SK-N-SH (cell line): ENCODE measurements at regions not wholly inside any gene's neighbourhood (a gene's known extent, or its start where the extent isn't known, plus 50 kb on each side); places are given as distances from the start of the nearest gene placed in this dataset.

ENCODE experiments used
- CTCF ChIA-PET: fragments of 300-600, 350-600 bp; formaldehyde crosslinking; extraction: SDS; loops from one replicate; lab custom pipeline; 2021; lab: Yijun Ruan, JAX
- POLR2A ChIA-PET: fragments of 350-600 bp; sonication (Branson Sonifier 250); formaldehyde crosslinking; extraction: SDS; loops from one replicate; lab custom pipeline; 2020; ENCODE audit warnings: antibody characterized with exemption, inconsistent platforms; lab: Yijun Ruan, JAX
- DNase-seq: peaks from one replicate; pipeline ENCODE4 v3.0.0; 2012
- H2AFZ ChIP-seq: fragments of 200-600 bp; sonication (generic); 2 replicates; pipeline ENCODE4 v1.8.1; 2016; ENCODE audit warnings: antibody characterized with exemption, mild to moderate bottlenecking, low read depth
- H3F3A ChIP-seq: fragments of 200-600 bp; sonication (generic); replicated peaks from 2 replicates; pipeline ENCODE3; 2016; ENCODE audit warnings: antibody characterized with exemption, mild to moderate bottlenecking; ENCODE audit not compliant: insufficient read depth
- H3K27ac ChIP-seq, 2 experiments: fragments of 200-500 bp in 1 of 2; fragments of 200-600 bp in 1 of 2; sonication (Bioruptor generic) in 1 of 2; sonication (generic), shearing (Covaris generic) in 1 of 2; 2 replicates each; pipeline versions ENCODE4 v1.5.1 to v1.6.1; 2014 to 2016; ENCODE audit warnings: low read depth in 2 of 2, inconsistent platforms in 1 of 2, low read length in 1 of 2, mild to moderate bottlenecking in 1 of 2, mixed read lengths in 1 of 2
- H3K27me3 ChIP-seq: fragments of 200-600 bp; sonication (generic), shearing (Covaris generic); 2 replicates; pipeline ENCODE4 v1.6.1; 2016; ENCODE audit warnings: mixed run types; ENCODE audit not compliant: insufficient read depth
- H3K36me3 ChIP-seq, 2 experiments: fragments of 200-500 bp in 1 of 2; fragments of 200-600 bp in 1 of 2; sonication (Bioruptor generic) in 1 of 2; sonication (generic) in 1 of 2; replicated peaks in 1 of 2; 2 replicates each; pipeline versions ENCODE3 to v1.5.1; 2014 to 2016; ENCODE audit warnings: low read length in 1 of 2, mild to moderate bottlenecking in 1 of 2; ENCODE audit not compliant: insufficient read depth in 2 of 2, control insufficient read depth in 1 of 2
- H3K4me1 ChIP-seq, 2 experiments: fragments of 200-500 bp in 1 of 2; fragments of 200-600 bp in 1 of 2; sonication (Bioruptor generic) in 1 of 2; sonication (generic), shearing (Covaris generic) in 1 of 2; 2 replicates each; pipeline versions ENCODE4 v1.5.1 to v1.6.1; 2014 to 2016; ENCODE audit warnings: low read depth in 1 of 2, low read length in 1 of 2, mixed run types in 1 of 2; ENCODE audit not compliant: insufficient read depth in 2 of 2, control insufficient read depth in 1 of 2
- H3K4me2 ChIP-seq: fragments of 200-600 bp; sonication (generic), shearing (Covaris generic); 2 replicates; pipeline ENCODE4 v1.6.1; 2017; ENCODE audit warnings: mixed run types
- H3K4me3 ChIP-seq, 2 experiments: fragments of 200-500 bp in 1 of 2; fragments of 200-600 bp in 1 of 2; sonication (Bioruptor generic) in 1 of 2; sonication (generic), shearing (Covaris generic) in 1 of 2; 2 replicates each; pipeline versions ENCODE4 v1.5.1 to v1.8.1; 2014 to 2016; ENCODE audit warnings: low read depth in 2 of 2, inconsistent platforms in 1 of 2, low read length in 1 of 2, mild to moderate bottlenecking in 1 of 2, mixed read lengths in 1 of 2, moderate library complexity in 1 of 2
- H3K79me2 ChIP-seq: fragments of 200-600 bp; sonication (generic); 2 replicates; pipeline ENCODE4 v1.8.1; 2017; ENCODE audit warnings: mild to moderate bottlenecking; ENCODE audit not compliant: insufficient read depth
- H3K9ac ChIP-seq: fragments of 200-600 bp; sonication (generic); 2 replicates; pipeline ENCODE4 v1.6.1; 2017; ENCODE audit warnings: mixed run types
- H3K9me2 ChIP-seq: fragments of 200-600 bp; sonication (generic); 2 replicates; pipeline ENCODE4 v1.6.1; 2017; ENCODE audit warnings: mixed run types
- H3K9me3 ChIP-seq: fragments of 200-600 bp; sonication (generic); 2 replicates; pipeline ENCODE4 v1.6.1; 2017; ENCODE audit warnings: mixed run types, mild to moderate bottlenecking, moderate library complexity
- H4K20me1 ChIP-seq: fragments of 200-600 bp; sonication (generic); 2 replicates; pipeline ENCODE4 v1.6.1; 2017; ENCODE audit warnings: mild to moderate bottlenecking, mixed run types; ENCODE audit not compliant: insufficient read depth
- EZH2phosphoT487 ChIP-seq: fragments of 200-600 bp; sonication (generic); IDR thresholded peaks from 2 replicates; pipeline ENCODE4 v1.6.1; 2017; ENCODE audit warnings: low read depth, mixed run types, mild to moderate bottlenecking, antibody characterized with exemption, moderate library complexity, borderline replicate concordance
- FOSL2 ChIP-seq: IDR thresholded peaks from 2 replicates; pipeline ENCODE4 v1.4.0; 2012; ENCODE audit warnings: low read depth, mild to moderate bottlenecking, moderate library complexity, borderline replicate concordance
- FOXM1 ChIP-seq: IDR thresholded peaks from 2 replicates; pipeline ENCODE4 v1.4.0; 2012; ENCODE audit warnings: low read depth, mild to moderate bottlenecking
- GABPA ChIP-seq: IDR thresholded peaks from 2 replicates; pipeline ENCODE4 v1.4.0; 2012; ENCODE audit warnings: low read depth, mild to moderate bottlenecking
- MXI1 ChIP-seq: IDR thresholded peaks from 2 replicates; pipeline ENCODE4 v1.6.1; 2012; ENCODE audit warnings: mild to moderate bottlenecking, low read depth, low read length, improper control_type of control experiment
- NFIC ChIP-seq: IDR thresholded peaks from 2 replicates; pipeline ENCODE4 v1.4.0; 2012; ENCODE audit warnings: borderline replicate concordance
- POLR2AphosphoS5 ChIP-seq: IDR thresholded peaks from 2 replicates; pipeline ENCODE4 v1.6.1; 2012; ENCODE audit warnings: low read depth, low read length
- RAD21 ChIP-seq: IDR thresholded peaks from 2 replicates; pipeline ENCODE4 v1.6.1; 2012; ENCODE audit warnings: mild to moderate bottlenecking, low read length
- RFX5 ChIP-seq: IDR thresholded peaks from 2 replicates; pipeline ENCODE4 v1.6.1; 2012; ENCODE audit warnings: mild to moderate bottlenecking, improper control_type of control experiment, low read length
- RXRA ChIP-seq: IDR thresholded peaks from 2 replicates; pipeline ENCODE4 v1.4.0; 2012; ENCODE audit warnings: low read depth, mild to moderate bottlenecking, borderline replicate concordance
- SIN3A ChIP-seq: IDR thresholded peaks from 2 replicates; pipeline ENCODE4 v1.6.1; 2012; ENCODE audit warnings: low read depth, mild to moderate bottlenecking, low read length, moderate library complexity, borderline replicate concordance
- TCF12 ChIP-seq: IDR thresholded peaks from 2 replicates; pipeline ENCODE4 v1.4.0; 2012
- YY1 ChIP-seq: IDR thresholded peaks from 2 replicates; pipeline ENCODE4 v1.4.0; 2012; ENCODE audit warnings: low read depth, mild to moderate bottlenecking
- WGBS: methylation state at CpG from one replicate; pipeline ENCODE4 v1.1.6; 2017; ENCODE audit warnings: low lambda C conversion rate; 5-methylcytosine and 5-hydroxymethylcytosine counted together
- TF ChIP-seq, protein P1 (sequence below): IDR thresholded peaks from 2 replicates; pipeline ENCODE4; 2012
- TF ChIP-seq, protein P2 (sequence below): IDR thresholded peaks from 2 replicates; pipeline ENCODE4 v1.4.0; 2012; ENCODE audit warnings: low read depth

DNA sequence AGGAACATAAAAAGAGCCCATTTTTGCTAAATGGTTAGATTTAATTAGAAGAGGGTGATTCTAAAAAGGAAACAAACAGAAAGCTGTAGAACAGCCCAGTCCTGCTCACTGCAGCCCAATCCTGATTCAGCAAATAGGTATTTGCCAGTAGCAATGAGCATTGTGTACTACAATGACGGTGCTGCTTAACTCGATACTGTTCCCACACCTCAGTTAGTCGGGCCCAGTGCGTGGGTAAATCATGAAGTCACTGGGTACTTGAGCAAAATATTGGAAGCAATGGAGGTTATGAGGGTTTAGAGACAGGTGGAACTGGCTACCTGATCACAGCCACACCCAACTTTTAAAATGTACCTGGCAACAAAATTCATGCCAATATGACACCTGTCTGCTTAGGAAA is 101.5 kb upstream of the ADGRL2 start:
- POLR2A ChIA-PET = no interaction called here
- TF ChIP-seq NFIC (no peak), FOSL2 (peak; percentile 3; the same call in 1 of the 2 replicates)
- TF ChIP-seq, all 33 proteins: peak for 1
- no peaks in the 10 kb centered on the region for H3K27me3 ChIP-seq
- no peaks in the 10 kb centered on the region for H3K9me2 ChIP-seq
- H3K4me2 ChIP-seq = no peak overlapping the region
- no peaks in the 10 kb centered on the region for H4K20me1 ChIP-seq
- H3F3A ChIP-seq = peaks cover 13% of the 10 kb centered on the region
- H3K36me3 ChIP-seq = no peaks in the 10 kb centered on the region
- DNase-seq = no peak
- H3K9ac ChIP-seq = no peak overlapping the region
- no peaks in the 10 kb centered on the region for H3K9me3 ChIP-seq
- CTCF ChIA-PET = interaction anchor here (0.9 to 1.4 kb wide), 2 partner anchors 11 to 22 kb away, joined by 3 read pairs; no protein-coding TSS in a partner anchor
- peaks cover 15 to 16% of the 10 kb centered on the region in 2 experiments for H3K4me1 ChIP-seq
- H2AFZ ChIP-seq = peak overlapping the region; percentile 4; the same call in 1 of the 2 replicates
- H3K4me3 ChIP-seq = no peak overlapping the region
- H3K27ac ChIP-seq = no peak overlapping the region
- no peaks in the 10 kb centered on the region for H3K79me2 ChIP-seq
- whole genome bisulfite sequencing = 61% methylated on average over 4 of the region's 4 CpGs

DNA sequence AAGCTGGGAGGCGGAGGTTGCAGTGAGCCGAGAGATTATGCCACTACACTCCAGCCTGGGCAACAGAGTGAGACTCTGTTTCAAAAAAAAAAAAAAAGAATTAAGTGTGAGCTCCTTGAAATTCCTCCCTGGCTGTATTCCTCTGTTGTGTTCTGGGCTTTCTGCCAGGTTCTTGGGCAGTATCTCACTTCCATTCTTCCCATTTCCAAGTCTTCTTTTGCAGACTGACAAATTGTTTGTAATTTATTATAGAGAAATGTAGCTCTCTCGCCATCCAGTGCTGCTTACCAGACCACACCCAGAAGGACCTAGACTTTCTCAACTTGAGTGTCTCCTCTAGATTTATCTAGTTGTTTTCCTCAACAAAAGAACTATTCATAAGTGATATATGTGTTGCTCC is 105.0 kb upstream of the ADGRL2 start:
- no peaks in the 10 kb centered on the region for H3K79me2 ChIP-seq
- no peaks in the 10 kb centered on the region for H3K9me3 ChIP-seq
- H3F3A ChIP-seq = no peaks in the 10 kb centered on the region
- H3K4me2 ChIP-seq = no peak overlapping the region
- peaks cover 0 to 11% of the 10 kb centered on the region in 2 experiments; a peak in 2 of 4 replicates for H3K4me1 ChIP-seq
- H3K27ac ChIP-seq = peak overlapping the region in 1 of 2 experiments; percentile 7; a peak in 1 of 4 replicates
- no peaks in the 10 kb centered on the region for H3K36me3 ChIP-seq
- TF ChIP-seq TCF12 (peak; percentile 26; the same call in 1 of the 2 replicates), POLR2AphosphoS5 (no peak), NFIC (peak; percentile 67)
- TF ChIP-seq, protein P1, sequence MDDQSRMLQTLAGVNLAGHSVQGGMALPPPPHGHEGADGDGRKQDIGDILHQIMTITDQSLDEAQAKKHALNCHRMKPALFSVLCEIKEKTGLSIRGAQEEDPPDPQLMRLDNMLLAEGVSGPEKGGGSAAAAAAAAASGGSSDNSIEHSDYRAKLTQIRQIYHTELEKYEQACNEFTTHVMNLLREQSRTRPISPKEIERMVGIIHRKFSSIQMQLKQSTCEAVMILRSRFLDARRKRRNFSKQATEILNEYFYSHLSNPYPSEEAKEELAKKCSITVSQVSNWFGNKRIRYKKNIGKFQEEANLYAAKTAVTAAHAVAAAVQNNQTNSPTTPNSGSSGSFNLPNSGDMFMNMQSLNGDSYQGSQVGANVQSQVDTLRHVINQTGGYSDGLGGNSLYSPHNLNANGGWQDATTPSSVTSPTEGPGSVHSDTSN = peak; percentile 59
- CTCF ChIA-PET = interaction anchor here (0.5 to 0.6 kb wide), 3 partner anchors 13 to 1357 kb away, joined by 3 to 4 read pairs (median 3); no protein-coding TSS in a partner anchor
- no peak overlapping the region; the same call in 1 of the 2 replicates for H2AFZ ChIP-seq
- POLR2A ChIA-PET = no interaction called here
- H3K4me3 ChIP-seq = no peak overlapping the region
- no peaks in the 10 kb centered on the region for H4K20me1 ChIP-seq
- 74% methylated on average over 3 of the region's 3 CpGs for WGBS
- H3K27me3 ChIP-seq = no peaks in the 10 kb centered on the region
- DNase-seq = no peak
- no peaks in the 10 kb centered on the region for H3K9me2 ChIP-seq
- H3K9ac ChIP-seq = no peak overlapping the region

DNA sequence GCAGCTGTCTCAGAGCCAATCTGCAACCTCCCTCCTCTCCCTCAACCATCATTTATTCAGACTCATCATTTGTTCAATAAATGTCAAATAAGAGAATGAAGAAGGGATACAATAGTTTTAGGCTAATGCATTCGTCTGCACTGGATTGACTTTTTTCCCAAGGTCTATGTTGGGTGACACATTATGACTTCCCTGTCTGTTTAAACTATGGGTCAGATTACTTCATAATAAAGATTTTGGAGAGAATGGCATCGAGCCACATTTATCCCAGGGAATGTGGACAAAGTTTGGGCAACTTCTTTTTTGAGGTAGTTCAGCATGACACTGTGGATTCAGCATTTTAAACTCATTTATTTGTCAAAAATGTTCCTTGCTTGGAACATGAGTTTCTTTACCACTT is 107.4 kb upstream of the ADGRL2 start:
- POLR2A ChIA-PET = no interaction called here

More for the DNA sequence above, 107.4 kb upstream of the ADGRL2 start:
- no peak for DNase-seq
- Histone ChIP-seq H3K27me3 (no peaks in the 10 kb centered on the region), H3F3A (no peaks in the 10 kb centered on the region), H3K36me3 (no peaks in the 10 kb centered on the region), H2AFZ (no peak overlapping the region), H3K9me2 (no peaks in the 10 kb centered on the region), H3K27ac (no peak overlapping the region), H3K4me2 (no peak overlapping the region), H3K4me3 (no peak overlapping the region), H3K9ac (no peak overlapping the region), H3K4me1 (peaks cover 0 to 3% of the 10 kb centered on the region in 2 experiments; a peak in 1 of 4 replicates), H3K9me3 (no peaks in the 10 kb centered on the region), H4K20me1 (no peaks in the 10 kb centered on the region), H3K79me2 (no peaks in the 10 kb centered on the region)
- WGBS = 78% methylated on average over 2 of the region's 2 CpGs
- TF ChIP-seq RAD21 (no peak), YY1 (no peak), MXI1 (no peak), FOXM1 (no peak), RFX5 (no peak), EZH2phosphoT487 (no peak), TCF12 (no peak), RXRA (no peak), FOSL2 (no peak), POLR2AphosphoS5 (no peak), GABPA (no peak), SIN3A (no peak)
- TF ChIP-seq, protein P1 = no peak
- TF ChIP-seq, protein P2, sequence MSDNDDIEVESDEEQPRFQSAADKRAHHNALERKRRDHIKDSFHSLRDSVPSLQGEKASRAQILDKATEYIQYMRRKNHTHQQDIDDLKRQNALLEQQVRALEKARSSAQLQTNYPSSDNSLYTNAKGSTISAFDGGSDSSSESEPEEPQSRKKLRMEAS = no peak
- CTCF ChIA-PET = no interaction called here
